ENCODE measurements at regions not wholly inside any gene's neighbourhood (a gene's known extent, or its start where the extent isn't known, plus 50 kb on each side); places are given as distances from the start of the nearest gene placed in this dataset.

DNA sequence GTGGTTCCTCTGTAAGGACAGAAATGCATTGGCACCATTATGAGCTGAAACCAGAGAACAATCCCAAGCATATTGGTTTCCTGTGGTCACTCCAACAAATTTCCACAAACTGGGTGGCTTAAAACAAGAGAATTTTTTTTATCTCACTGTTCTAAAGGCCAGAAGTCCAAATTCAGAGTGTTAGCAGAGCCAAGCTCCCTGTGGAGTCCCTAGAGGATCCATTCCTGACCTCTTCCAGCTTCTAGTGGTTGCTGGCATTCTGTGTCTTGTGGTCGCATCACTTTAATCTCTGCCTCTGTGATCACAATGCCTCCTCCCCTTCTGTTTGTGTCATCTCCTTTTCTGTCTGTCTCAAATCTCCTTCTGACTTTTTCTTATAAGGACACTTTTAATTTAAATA, 380.3 kb downstream of the NYAP2 start:
- no peak overlapping the region for H3K4me2 ChIP-seq (ENCODE audit: extremely low read depth, insufficient read depth, low read length)
- H3K36me3 ChIP-seq (ENCODE audit: control insufficient read depth, insufficient read depth, low read length), result no peaks in the 10 kb centered on the region
- H3K27me3 ChIP-seq (ENCODE audit: control insufficient read depth, insufficient read depth, low read length), result no peaks in the 10 kb centered on the region
- H2AFZ ChIP-seq (ENCODE audit: low read length), result no peak overlapping the region
- no peak for TF ChIP-seq CTCF (conservative IDR thresholded peaks at IDR 0.05 in 1 of 2, IDR thresholded peaks at IDR 0.05 in 1 of 2; ENCODE audit: low read depth in 1 of 2, low read length in 2 of 2)
- TF ChIP-seq EZH2 (IDR thresholded peaks at IDR 0.05; ENCODE audit: low read length, missing control alignments), result no peak
- no peaks in the 10 kb centered on the region for H3K9me3 ChIP-seq (ENCODE audit: control insufficient read depth, insufficient read depth, low read depth, low read length)
- no peaks in the 10 kb centered on the region for H4K20me1 ChIP-seq (ENCODE audit: control insufficient read depth, extremely low read depth, insufficient read depth, low read length)
- no peaks in the 10 kb centered on the region for H3K79me2 ChIP-seq (ENCODE audit: control insufficient read depth, insufficient read depth, low read length)
- no peak overlapping the region for H3K4me3 ChIP-seq (replicated peaks in 1 of 4; ENCODE audit: control extremely low read depth in 1 of 4, insufficient read depth in 1 of 4, low read depth in 3 of 4, low read length in 4 of 4)
- H3K9ac ChIP-seq (ENCODE audit: insufficient read depth, low read length), result no peak overlapping the region
- no peaks in the 10 kb centered on the region for H3K4me1 ChIP-seq (ENCODE audit: control insufficient read depth, extremely low read depth, insufficient read depth, low read length)
- H3K27ac ChIP-seq (ENCODE audit: insufficient read depth, low read length), result no peak overlapping the region
- no peak for DNase-seq (ENCODE audit: low read depth in 2 of 2)

DNA sequence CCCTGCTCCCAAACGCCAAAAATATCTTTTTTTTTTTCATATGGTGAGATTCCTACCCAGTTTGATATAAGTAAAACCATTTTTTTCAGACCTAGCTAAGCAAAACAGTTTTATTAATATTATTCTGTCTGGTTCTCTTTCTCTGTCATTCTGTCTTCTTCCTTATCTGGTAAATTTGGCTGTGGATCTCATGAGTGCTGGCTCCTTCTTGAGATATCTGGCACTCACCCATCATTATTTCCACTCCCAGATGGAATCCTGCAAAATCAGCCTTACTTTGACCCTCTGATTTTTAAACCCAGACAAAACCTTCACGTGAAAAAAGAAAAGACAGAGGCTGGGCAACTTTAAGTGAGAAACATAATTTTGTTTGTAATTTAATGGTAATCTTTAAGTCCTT, 373.6 kb downstream of the NYAP2 start:
- Histone ChIP-seq H3K79me2 (ENCODE audit: control insufficient read depth, insufficient read depth, low read length) (no peaks in the 10 kb centered on the region), H3K4me3 (replicated peaks in 1 of 4; ENCODE audit: control extremely low read depth in 1 of 4, insufficient read depth in 1 of 4, low read depth in 3 of 4, low read length in 4 of 4) (no peak overlapping the region), H3K9ac (ENCODE audit: insufficient read depth, low read length) (no peak overlapping the region), H3K27me3 (ENCODE audit: control insufficient read depth, insufficient read depth, low read length) (no peaks in the 10 kb centered on the region), H3K4me2 (ENCODE audit: extremely low read depth, insufficient read depth, low read length) (no peak overlapping the region), H3K36me3 (ENCODE audit: control insufficient read depth, insufficient read depth, low read length) (no peaks in the 10 kb centered on the region), H3K27ac (ENCODE audit: insufficient read depth, low read length) (no peak overlapping the region), H3K4me1 (ENCODE audit: control insufficient read depth, extremely low read depth, insufficient read depth, low read length) (no peaks in the 10 kb centered on the region), H3K9me3 (ENCODE audit: control insufficient read depth, insufficient read depth, low read depth, low read length) (no peaks in the 10 kb centered on the region), H4K20me1 (ENCODE audit: control insufficient read depth, extremely low read depth, insufficient read depth, low read length) (no peaks in the 10 kb centered on the region), H2AFZ (ENCODE audit: low read length) (peak overlapping the region; percentile 33)
- peak; percentile 10 to 53 for DNase-seq (ENCODE audit: low read depth in 2 of 2)
- TF ChIP-seq EZH2 (IDR thresholded peaks at IDR 0.05; ENCODE audit: low read length, missing control alignments), result no peak
- no peak for TF ChIP-seq CTCF (conservative IDR thresholded peaks at IDR 0.05 in 1 of 2, IDR thresholded peaks at IDR 0.05 in 1 of 2; ENCODE audit: low read depth in 1 of 2, low read length in 2 of 2)

DNA sequence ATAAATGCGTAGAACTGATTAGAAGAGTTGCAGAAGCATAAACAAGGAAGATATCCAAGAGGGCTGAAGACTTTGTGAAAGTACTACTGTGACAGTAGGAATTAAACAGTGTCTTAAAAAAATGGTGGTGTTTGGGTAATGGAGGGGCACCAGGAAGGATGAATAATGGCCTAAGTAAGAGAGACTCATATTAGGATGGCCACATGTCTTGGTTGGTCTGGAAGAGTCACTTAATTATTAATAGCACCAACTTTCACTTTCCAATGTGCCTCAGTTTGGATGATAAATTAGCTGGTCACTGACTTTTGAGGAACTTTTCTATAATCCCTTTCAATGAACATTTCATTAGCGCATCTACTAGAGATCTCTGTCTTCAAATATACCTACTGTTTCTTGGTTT, 372.2 kb downstream of the NYAP2 start:
- Histone ChIP-seq H2AFZ (ENCODE audit: low read length) (no peak overlapping the region), H3K4me3 (replicated peaks in 1 of 4; ENCODE audit: control extremely low read depth in 1 of 4, insufficient read depth in 1 of 4, low read depth in 3 of 4, low read length in 4 of 4) (no peak overlapping the region), H3K27me3 (ENCODE audit: control insufficient read depth, insufficient read depth, low read length) (no peaks in the 10 kb centered on the region), H3K36me3 (ENCODE audit: control insufficient read depth, insufficient read depth, low read length) (no peaks in the 10 kb centered on the region), H3K27ac (ENCODE audit: insufficient read depth, low read length) (no peak overlapping the region), H3K79me2 (ENCODE audit: control insufficient read depth, insufficient read depth, low read length) (no peaks in the 10 kb centered on the region), H3K4me1 (ENCODE audit: control insufficient read depth, extremely low read depth, insufficient read depth, low read length) (no peaks in the 10 kb centered on the region), H3K4me2 (ENCODE audit: extremely low read depth, insufficient read depth, low read length) (no peak overlapping the region), H3K9me3 (ENCODE audit: control insufficient read depth, insufficient read depth, low read depth, low read length) (no peaks in the 10 kb centered on the region), H3K9ac (ENCODE audit: insufficient read depth, low read length) (no peak overlapping the region), H4K20me1 (ENCODE audit: control insufficient read depth, extremely low read depth, insufficient read depth, low read length) (no peaks in the 10 kb centered on the region)
- TF ChIP-seq CTCF (conservative IDR thresholded peaks at IDR 0.05 in 1 of 2, IDR thresholded peaks at IDR 0.05 in 1 of 2; ENCODE audit: low read depth in 1 of 2, low read length in 2 of 2) (no peak), EZH2 (IDR thresholded peaks at IDR 0.05; ENCODE audit: low read length, missing control alignments) (no peak)
- DNase-seq (ENCODE audit: low read depth in 2 of 2), result no peak
